Ectodermal cell (in vitro differentiated cells): ENCODE measurements at regions not wholly inside any gene's neighbourhood (a gene's known extent, or its start where the extent isn't known, plus 50 kb on each side); places are given as distances from the start of the nearest gene placed in this dataset.

Experiments
- H3K27ac ChIP-seq: 2 replicates; pipeline ENCODE4 v1.7.0; 2013; ENCODE audit warnings: mild to moderate bottlenecking, low read depth, low read length; ENCODE audit not compliant: insufficient read depth, poor library complexity, severe bottlenecking
- H3K27me3 ChIP-seq: 2 replicates; pipeline ENCODE4 v1.7.0; 2013; ENCODE audit warnings: mild to moderate bottlenecking, low read length; ENCODE audit not compliant: insufficient read depth, control insufficient read depth, poor library complexity, severe bottlenecking
- H3K36me3 ChIP-seq: one replicate; pipeline ENCODE4 v1.7.0; 2013; ENCODE audit warnings: low read length; ENCODE audit not compliant: control insufficient read depth, insufficient read depth
- H3K4me1 ChIP-seq: one replicate; pipeline ENCODE4 v1.7.0; 2013; ENCODE audit warnings: low read length; ENCODE audit not compliant: control insufficient read depth, insufficient read depth
- H3K4me3 ChIP-seq: 2 replicates; pipeline ENCODE4 v1.7.0; 2013; ENCODE audit warnings: low read depth, low read length, control low read depth; ENCODE audit not compliant: insufficient read depth
- H3K9me3 ChIP-seq: 2 replicates; pipeline ENCODE4 v1.7.0; 2013; ENCODE audit warnings: mild to moderate bottlenecking, low read length, moderate library complexity; ENCODE audit not compliant: control insufficient read depth
- WGBS, 2 experiments: methylation state at CpG; one replicate each; pipeline ENCODE4 v1.1.7; 2013; ENCODE audit warnings: missing lambda C conversion rate in 2 of 2; 5-methylcytosine and 5-hydroxymethylcytosine counted together

DNA sequence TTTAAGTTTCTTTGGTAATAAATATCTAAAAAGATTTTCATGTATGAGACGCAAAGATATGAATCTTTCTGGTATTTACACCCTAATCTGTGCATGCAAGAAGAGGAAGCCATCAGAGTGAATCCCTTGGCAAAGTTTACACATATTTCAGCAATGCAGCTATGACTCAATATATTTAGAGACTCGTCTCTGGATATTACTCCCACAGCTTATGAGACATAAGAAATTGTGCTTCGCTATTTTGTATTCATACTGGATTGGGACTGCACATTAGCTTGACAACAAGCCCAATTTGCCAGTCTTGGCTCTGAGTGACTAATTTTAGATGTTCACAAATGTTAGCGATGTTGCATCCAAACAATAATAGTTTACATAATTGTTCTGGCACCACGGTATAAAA, 532.0 kb downstream of the CDH11 start:
- 95 to 98% methylated on average over 5 of the region's 5 CpGs for WGBS, 2 experiments
- no peak overlapping the region for H3K4me3 ChIP-seq
- no peaks in the 10 kb centered on the region for H3K4me1 ChIP-seq
- H3K27ac ChIP-seq, result no peak overlapping the region
- no peaks in the 10 kb centered on the region for H3K9me3 ChIP-seq
- H3K27me3 ChIP-seq, result no peaks in the 10 kb centered on the region
- H3K36me3 ChIP-seq, result no peaks in the 10 kb centered on the region

DNA sequence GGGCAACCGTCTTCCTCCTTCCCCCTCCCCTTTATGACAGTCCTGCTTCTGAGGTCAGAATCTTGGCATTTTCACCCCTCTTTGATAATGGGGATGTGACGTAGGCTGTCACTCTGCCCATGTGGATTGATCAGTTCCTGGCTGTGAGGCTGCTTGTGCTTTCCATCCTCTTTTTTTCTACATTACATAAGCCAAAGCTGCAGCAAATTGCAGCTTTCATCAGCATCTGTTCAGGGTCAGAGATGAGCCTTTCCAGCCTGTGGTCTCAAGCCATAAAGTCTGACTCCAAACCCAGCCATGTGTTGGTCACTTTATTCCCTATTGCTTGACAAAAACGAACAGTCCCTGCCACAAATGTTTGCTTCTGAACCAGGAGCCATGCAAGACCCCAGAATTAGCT, 535.1 kb downstream of the CDH11 start:
- Histone ChIP-seq H3K4me3 (no peak overlapping the region), H3K36me3 (no peaks in the 10 kb centered on the region), H3K9me3 (no peaks in the 10 kb centered on the region), H3K27me3 (no peaks in the 10 kb centered on the region), H3K27ac (no peak overlapping the region), H3K4me1 (no peaks in the 10 kb centered on the region)
- WGBS, 2 experiments, result 63 to 64% methylated on average over 2 to 3 of the region's 3 CpGs

DNA sequence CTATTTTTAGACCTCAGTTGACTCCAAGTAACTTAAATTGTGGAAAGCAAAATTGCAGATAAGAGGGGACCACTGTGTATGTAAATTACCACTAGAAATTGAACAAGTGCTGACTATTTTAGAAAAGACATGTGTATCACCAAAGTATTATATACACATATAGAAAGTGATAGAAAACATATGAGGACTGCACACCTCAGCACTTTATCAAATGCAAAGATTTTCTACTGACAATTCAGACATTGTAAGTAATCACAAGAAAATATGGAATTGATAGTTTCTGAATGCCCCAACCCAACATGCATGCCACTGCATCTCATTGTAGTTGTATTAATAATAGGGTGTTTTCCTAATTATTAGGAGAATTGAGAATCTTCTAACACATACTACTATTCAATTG, 536.5 kb downstream of the CDH11 start:
- no peaks in the 10 kb centered on the region for H3K9me3 ChIP-seq
- H3K27me3 ChIP-seq, result no peaks in the 10 kb centered on the region
- H3K4me1 ChIP-seq, result no peaks in the 10 kb centered on the region

DNA sequence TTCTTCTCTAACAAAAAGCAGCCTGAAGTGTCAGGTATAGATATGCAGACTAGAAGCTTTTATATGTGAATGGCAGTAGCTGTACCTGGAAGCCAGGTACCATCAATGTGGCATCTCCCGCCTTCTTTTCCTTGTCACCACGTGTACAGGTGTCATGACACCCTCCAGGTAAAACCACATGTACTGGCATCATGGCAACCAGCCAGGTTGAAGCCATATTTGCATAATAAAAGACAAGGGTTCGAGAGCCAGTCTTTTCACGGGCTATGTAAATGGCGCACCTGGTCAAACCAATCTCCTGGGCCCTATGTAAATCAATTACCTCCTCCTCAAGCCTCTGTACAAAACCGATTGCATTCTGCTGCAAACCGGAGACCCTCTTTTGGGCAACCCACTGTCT, 541.3 kb downstream of the CDH11 start:
- no peak overlapping the region for H3K4me3 ChIP-seq
- 81 to 82% methylated on average over 7 of the region's 7 CpGs for WGBS, 2 experiments
- no peaks in the 10 kb centered on the region for H3K9me3 ChIP-seq
- no peaks in the 10 kb centered on the region for H3K27me3 ChIP-seq
- H3K4me1 ChIP-seq, result no peaks in the 10 kb centered on the region
- H3K27ac ChIP-seq, result no peak overlapping the region
- no peaks in the 10 kb centered on the region for H3K36me3 ChIP-seq

More for the DNA sequence above, 536.5 kb downstream of the CDH11 start:
- no peaks in the 10 kb centered on the region for H3K36me3 ChIP-seq
- no peak overlapping the region for H3K4me3 ChIP-seq
- H3K27ac ChIP-seq, result no peak overlapping the region

DNA sequence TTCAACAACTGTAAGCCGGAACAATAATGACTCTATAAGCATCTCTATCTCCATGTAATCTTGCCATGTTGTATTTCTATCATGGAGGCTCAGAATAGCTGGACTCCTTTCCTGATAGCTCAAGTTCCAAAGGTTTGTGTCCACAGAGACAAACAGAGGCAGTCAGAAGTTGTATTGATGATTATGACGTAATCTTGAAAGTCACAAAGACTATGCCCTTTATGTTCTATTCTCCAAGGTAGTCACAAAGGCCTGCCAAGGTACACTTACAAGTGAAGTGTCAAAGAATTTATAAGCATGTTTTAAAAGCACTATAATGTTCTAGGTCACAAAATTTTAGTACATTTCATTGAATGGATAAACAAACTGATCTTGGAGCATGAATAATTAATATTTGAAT, 542.2 kb downstream of the CDH11 start:
- H3K36me3 ChIP-seq, result no peaks in the 10 kb centered on the region
- no peaks in the 10 kb centered on the region for H3K27me3 ChIP-seq
- no peaks in the 10 kb centered on the region for H3K9me3 ChIP-seq
- WGBS, 2 experiments, result 96 to 97% methylated on average over 2 of the region's 2 CpGs
- no peaks in the 10 kb centered on the region for H3K4me1 ChIP-seq
- H3K27ac ChIP-seq, result no peak overlapping the region
- H3K4me3 ChIP-seq, result no peak overlapping the region

DNA sequence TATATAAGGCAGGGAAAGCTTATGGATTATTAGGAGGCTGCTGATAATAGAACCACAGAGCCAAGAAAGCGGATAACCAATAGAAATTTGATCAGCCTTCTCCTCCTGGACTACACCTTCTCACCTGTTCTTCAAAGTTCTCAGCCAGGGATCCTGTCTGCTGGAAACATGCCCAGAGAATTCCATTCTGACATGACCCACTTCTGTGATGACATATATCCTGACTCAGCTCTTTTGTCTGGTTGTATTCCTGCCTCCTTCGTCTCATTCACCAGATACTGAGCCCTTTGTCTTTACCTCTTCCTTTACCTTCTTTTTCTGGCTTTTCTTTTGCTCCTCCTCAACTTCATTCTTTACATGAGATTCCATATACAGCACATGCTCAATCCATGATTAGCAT, 576.1 kb downstream of the CDH11 start:
- Histone ChIP-seq H3K4me1 (no peaks in the 10 kb centered on the region), H3K27me3 (no peaks in the 10 kb centered on the region), H3K4me3 (no peak overlapping the region), H3K27ac (no peak overlapping the region), H3K36me3 (no peaks in the 10 kb centered on the region), H3K9me3 (no peaks in the 10 kb centered on the region)
- 91 to 93% methylated on average over 2 of the region's 2 CpGs for WGBS, 2 experiments

DNA sequence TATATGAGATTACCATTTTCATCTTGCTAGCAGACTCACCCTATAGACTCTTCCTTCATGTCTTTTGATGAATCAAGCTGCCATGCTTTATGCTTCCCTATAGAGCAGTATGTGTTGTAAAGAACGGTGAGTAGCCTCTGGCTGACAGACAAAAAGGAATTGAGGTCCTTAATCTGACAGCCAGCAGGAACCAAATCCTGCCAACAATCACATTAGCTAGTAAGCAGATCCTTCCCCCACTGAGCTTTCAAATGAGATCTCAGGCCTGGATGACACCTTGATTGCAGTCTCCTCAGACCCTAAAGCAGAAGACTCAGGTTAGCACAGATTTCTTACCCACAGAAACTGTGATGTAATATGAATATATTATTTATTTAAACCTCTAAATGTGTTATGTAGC, 577.0 kb downstream of the CDH11 start:
- Histone ChIP-seq H3K27me3 (no peaks in the 10 kb centered on the region), H3K27ac (no peak overlapping the region)
- 0 to 10% methylated on average over 1 of the region's 1 CpG for WGBS, 2 experiments

DNA sequence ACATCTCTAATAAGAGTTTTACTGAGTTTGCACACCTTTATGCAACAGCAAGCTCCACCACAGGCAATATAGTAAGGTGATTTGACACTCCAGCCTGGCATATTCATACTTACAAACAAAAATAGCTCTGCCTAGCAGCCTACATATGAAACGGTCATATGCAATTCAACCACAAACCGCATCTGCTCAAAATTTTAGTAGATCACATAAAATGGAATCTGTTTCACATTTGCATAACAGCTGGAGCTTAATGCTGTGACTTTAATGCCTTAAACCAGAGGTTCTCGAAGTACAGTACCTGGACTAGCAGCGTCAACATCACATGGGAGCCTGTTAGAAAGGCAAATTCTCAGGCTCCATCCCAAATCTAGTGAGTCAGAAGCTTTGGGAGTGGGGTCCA, 578.4 kb downstream of the CDH11 start:
- 95% methylated on average over 4 of the region's 4 CpGs for WGBS, 2 experiments
- Histone ChIP-seq H3K27me3 (no peaks in the 10 kb centered on the region), H3K4me1 (no peaks in the 10 kb centered on the region), H3K36me3 (no peaks in the 10 kb centered on the region), H3K27ac (no peak overlapping the region), H3K4me3 (no peak overlapping the region), H3K9me3 (peaks cover 2% of the 10 kb centered on the region)

More for the DNA sequence above, 577.0 kb downstream of the CDH11 start:
- no peaks in the 10 kb centered on the region for H3K4me1 ChIP-seq
- H3K9me3 ChIP-seq, result peaks cover 2% of the 10 kb centered on the region
- no peak overlapping the region for H3K4me3 ChIP-seq
- H3K36me3 ChIP-seq, result no peaks in the 10 kb centered on the region

DNA sequence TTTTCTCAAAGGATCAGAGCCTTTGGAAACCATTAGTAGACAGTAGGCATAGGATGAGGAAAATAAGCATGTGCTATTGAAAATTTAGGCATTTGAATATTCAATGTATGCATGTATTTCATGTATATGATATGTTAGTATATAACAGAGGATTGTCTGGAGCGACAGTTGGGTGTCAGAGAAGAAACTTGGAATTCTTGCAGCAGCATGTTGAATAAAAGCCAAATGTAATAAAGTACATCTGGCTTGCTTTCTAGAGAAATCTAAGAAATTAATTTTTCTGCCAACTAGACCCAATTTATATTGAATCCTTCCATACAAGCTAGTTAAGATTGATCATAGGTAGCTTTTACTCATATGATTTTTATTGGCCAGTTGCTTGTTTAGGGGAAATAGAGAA, 578.8 kb downstream of the CDH11 start:
- Histone ChIP-seq H3K27ac (no peak overlapping the region), H3K27me3 (no peaks in the 10 kb centered on the region), H3K9me3 (peaks cover 2% of the 10 kb centered on the region), H3K36me3 (no peaks in the 10 kb centered on the region), H3K4me1 (no peaks in the 10 kb centered on the region), H3K4me3 (no peak overlapping the region)
- WGBS, 2 experiments, result 100% methylated on average over 1 of the region's 1 CpG

DNA sequence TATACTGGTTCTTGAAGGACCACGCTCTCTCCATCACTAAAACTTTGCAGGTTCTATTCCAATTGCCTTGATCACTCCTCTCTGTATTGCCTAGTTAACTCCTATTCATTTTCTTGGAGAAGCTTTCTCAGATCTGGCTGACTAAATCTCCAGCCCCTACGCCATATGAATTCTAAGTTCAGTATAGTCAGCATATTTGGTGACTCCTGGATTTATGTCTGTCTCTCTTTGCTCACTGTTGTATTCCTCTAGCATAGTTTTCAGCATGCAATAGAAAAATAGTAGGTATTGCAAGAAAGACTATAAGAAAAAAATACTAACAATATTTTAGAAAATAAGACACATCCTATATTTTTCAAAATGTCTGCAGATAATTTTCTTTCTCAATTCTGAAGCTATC, 579.7 kb downstream of the CDH11 start:
- Histone ChIP-seq H3K27me3 (no peaks in the 10 kb centered on the region), H3K4me1 (no peaks in the 10 kb centered on the region), H3K36me3 (no peaks in the 10 kb centered on the region), H3K27ac (no peak overlapping the region), H3K9me3 (peaks cover 2% of the 10 kb centered on the region), H3K4me3 (no peak overlapping the region)
- 88 to 96% methylated on average over 2 of the region's 2 CpGs for WGBS, 2 experiments

DNA sequence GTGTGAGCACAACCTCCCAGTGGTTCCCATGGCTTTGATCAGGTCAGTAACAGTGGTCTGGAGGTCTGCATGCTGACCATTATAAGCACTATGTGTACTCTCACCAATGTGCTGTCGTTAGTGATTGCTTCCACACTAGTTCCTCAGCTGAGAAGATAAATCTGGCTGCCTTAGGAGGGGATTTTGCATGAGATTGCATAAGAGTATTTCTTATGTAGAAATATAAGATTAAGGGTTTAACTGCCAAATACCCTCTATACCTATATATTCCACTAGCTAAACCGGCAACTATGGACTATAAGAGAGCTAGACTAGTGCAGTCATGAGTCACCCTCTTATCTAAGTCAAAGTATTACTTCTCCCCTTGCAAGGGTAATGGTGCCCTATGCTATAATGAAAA, 580.2 kb downstream of the CDH11 start:
- H3K27ac ChIP-seq, result no peak overlapping the region
- no peaks in the 10 kb centered on the region for H3K4me1 ChIP-seq
- 93 to 100% methylated on average over 1 to 2 of the region's 2 CpGs for WGBS, 2 experiments
- H3K4me3 ChIP-seq, result no peak overlapping the region
- H3K27me3 ChIP-seq, result no peaks in the 10 kb centered on the region
- H3K36me3 ChIP-seq, result no peaks in the 10 kb centered on the region
- H3K9me3 ChIP-seq, result peaks cover 2% of the 10 kb centered on the region
